AG09319 (cell line): ENCODE measurements at regions not wholly inside any gene's neighbourhood (a gene's known extent, or its start where the extent isn't known, plus 50 kb on each side); places are given as distances from the start of the nearest gene placed in this dataset.

Source experiments
- DNase-seq: peaks from one replicate; pipeline ENCODE4 v3.0.0-alpha.2; 2010; ENCODE audit warnings: low read depth; ENCODE audit errors: extremely low read depth
- TF ChIP-seq, protein P1 (sequence below): IDR thresholded peaks from 2 replicates; pipeline ENCODE4 v1.5.1; 2011; ENCODE audit warnings: low read depth, mild to moderate bottlenecking, inconsistent platforms, low read length, moderate library complexity

DNA sequence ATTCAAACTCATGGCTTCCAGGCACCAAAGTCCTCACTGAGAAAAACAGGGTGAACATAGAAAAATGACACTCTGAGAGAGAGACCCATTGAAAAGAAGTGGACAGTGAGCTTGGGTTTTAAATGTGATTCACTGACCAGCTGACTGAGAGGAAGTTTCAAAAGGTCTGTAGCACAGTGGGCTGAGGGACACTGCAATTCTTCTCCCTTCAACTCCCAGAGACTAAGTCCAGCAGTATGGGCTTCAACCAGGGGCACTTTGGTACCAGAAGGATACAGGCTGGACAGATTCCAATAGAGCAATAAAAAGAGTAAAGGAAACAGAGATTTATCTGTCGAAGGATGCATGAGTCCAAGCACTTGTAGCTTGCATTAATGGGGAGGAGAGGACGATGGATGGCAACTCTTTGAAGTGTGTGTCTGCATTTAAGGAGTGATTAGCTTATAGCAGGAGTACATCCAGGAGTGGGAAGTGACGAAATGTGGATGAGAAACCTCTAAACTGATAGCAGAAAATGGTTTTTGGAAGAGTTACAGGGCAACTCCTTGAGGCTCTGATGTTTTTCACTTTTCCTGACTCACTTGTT is 117.0 kb upstream of the ANKRD55 start:
- TF ChIP-seq, protein P1, sequence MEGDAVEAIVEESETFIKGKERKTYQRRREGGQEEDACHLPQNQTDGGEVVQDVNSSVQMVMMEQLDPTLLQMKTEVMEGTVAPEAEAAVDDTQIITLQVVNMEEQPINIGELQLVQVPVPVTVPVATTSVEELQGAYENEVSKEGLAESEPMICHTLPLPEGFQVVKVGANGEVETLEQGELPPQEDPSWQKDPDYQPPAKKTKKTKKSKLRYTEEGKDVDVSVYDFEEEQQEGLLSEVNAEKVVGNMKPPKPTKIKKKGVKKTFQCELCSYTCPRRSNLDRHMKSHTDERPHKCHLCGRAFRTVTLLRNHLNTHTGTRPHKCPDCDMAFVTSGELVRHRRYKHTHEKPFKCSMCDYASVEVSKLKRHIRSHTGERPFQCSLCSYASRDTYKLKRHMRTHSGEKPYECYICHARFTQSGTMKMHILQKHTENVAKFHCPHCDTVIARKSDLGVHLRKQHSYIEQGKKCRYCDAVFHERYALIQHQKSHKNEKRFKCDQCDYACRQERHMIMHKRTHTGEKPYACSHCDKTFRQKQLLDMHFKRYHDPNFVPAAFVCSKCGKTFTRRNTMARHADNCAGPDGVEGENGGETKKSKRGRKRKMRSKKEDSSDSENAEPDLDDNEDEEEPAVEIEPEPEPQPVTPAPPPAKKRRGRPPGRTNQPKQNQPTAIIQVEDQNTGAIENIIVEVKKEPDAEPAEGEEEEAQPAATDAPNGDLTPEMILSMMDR = no peak
- DNase-seq = no peak

GRCh38 chr5:56349461-56349860 is 116.3 kb upstream of the ANKRD55 start:
- TF ChIP-seq, protein P1 = no peak
- no peak for DNase-seq

- peak; percentile 47 for DNase-seq
Measured at GRCh38 chr5:56346741-56347535, 113.8 kb upstream of the ANKRD55 start.

DNA sequence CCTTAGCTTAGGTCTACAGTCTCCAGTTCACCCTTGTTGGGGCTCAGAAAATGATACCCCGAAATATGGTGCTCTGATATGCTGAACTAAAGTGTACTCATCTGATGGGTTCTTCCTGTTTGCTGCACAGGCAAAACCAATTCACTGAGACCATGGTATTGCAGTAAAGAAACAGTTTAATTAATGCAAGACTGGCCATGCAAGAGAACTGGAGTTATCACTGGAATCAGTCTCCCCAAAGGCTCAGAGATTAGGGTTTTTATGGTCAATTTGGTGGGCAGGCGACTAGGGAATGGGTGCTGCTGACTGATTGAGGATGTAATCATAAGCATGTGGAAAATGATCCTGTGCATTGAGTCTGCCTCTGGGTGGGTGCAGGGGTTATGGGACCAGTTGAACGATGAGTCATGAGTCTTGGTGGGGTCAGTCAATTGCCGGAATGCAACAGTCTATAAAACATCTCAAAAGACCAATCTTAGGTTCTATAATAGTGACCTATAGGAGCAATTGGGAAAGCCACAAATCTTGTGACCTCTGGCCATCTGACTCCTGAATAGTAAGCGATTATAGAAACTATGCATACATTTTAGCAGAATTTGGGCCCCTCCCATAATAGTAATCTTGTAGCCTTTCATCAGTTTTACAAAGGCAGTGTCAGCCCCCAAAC is 113.0 kb upstream of the ANKRD55 start:
- TF ChIP-seq, protein P1 = no peak

More at GRCh38 chr5:56346741-56347535, 113.8 kb upstream of the ANKRD55 start:
- TF ChIP-seq, protein P1 = no peak

DNA sequence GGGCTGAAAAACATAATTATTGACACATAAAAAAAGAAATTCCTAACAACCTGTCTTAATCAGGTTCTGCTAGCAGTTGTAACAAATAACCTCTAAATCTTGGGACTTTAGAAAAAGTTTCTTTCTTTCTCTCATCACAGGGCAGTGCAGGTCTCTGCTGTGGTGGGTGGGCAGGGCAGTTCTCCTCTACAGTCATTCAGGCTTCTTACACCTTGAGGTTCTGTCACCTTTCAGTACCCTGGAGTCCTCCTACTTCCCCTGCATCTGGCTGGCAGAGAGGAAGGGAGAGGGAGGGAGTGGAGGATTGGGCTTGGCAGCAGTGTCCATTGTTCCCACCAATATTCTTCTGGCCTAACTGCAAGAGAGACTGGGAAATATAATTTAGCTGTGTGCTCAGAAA is 112.2 kb upstream of the ANKRD55 start:
- no peak for DNase-seq
- TF ChIP-seq, protein P1 = no peak

More for the DNA sequence above, 113.0 kb upstream of the ANKRD55 start:
- no peak for DNase-seq

GRCh38 chr5:56344594-56344993 is 111.5 kb upstream of the ANKRD55 start:
- TF ChIP-seq, protein P1 = no peak

GRCh38 chr5:56343988-56344387 is 110.9 kb upstream of the ANKRD55 start:
- no peak for DNase-seq
- TF ChIP-seq, protein P1 = no peak

More at GRCh38 chr5:56344594-56344993, 111.5 kb upstream of the ANKRD55 start:
- no peak for DNase-seq
